GM20000 (cell line): ENCODE measurements at regions not wholly inside any gene's neighbourhood (a gene's known extent, or its start where the extent isn't known, plus 50 kb on each side); places are given as distances from the start of the nearest gene placed in this dataset.

Source experiments
- DNase-seq: peaks from one replicate; pipeline ENCODE4 v3.0.0; 2012; ENCODE audit warnings: low spot score
- TF ChIP-seq, protein P1 (sequence below): IDR thresholded peaks from 2 replicates; pipeline ENCODE4 v1.5.1; 2012; ENCODE audit warnings: mild to moderate bottlenecking, control low read depth; ENCODE audit errors: extremely low read depth, missing control alignments

DNA sequence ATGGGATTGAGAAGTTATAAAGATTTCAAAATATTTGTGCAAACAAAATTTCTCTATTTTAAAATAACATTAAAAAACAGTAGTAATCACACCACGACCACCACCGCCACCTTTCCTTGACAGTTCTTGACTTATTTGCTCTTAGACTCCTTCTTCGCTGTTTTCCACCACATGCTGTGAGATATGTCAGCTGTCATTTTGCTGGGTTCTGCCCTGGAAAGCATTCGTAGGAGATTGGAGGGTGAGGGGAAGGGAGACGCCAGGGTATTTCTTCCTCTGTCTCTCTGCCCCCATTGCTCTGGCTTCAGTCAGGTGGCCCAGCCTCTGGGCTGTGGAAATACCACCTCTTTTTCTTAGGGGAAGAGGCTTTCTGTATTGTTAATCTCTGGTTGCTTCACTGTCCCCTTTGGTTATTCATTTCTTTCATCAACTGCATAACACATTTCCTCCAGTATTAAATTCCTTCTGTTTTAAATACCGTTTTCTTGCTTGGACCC, 186.2 kb downstream of the NEDD1 start:
- TF ChIP-seq, protein P1, sequence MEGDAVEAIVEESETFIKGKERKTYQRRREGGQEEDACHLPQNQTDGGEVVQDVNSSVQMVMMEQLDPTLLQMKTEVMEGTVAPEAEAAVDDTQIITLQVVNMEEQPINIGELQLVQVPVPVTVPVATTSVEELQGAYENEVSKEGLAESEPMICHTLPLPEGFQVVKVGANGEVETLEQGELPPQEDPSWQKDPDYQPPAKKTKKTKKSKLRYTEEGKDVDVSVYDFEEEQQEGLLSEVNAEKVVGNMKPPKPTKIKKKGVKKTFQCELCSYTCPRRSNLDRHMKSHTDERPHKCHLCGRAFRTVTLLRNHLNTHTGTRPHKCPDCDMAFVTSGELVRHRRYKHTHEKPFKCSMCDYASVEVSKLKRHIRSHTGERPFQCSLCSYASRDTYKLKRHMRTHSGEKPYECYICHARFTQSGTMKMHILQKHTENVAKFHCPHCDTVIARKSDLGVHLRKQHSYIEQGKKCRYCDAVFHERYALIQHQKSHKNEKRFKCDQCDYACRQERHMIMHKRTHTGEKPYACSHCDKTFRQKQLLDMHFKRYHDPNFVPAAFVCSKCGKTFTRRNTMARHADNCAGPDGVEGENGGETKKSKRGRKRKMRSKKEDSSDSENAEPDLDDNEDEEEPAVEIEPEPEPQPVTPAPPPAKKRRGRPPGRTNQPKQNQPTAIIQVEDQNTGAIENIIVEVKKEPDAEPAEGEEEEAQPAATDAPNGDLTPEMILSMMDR = no peak
- DNase-seq = no peak

DNA sequence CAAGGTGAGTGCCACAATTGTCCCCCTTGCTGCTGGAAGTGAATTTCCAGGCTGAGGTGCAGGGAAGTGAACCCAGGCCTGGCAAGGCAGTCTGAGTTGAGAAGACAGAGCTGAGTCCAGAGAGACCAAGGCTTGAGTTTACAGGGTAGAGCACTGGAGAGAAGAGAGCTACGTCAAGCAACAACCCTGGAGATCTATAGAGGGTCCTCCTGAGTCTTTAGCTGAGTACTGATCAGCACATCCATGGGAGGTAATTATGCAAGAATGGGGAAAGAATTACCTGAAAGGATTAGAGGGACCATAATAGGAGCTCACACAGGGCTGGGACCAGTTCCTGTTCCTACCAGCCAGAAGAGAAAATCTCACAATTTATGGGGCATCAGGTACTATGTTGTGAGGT, 190.7 kb downstream of the NEDD1 start:
- DNase-seq = no peak
- TF ChIP-seq, protein P1 = no peak

DNA sequence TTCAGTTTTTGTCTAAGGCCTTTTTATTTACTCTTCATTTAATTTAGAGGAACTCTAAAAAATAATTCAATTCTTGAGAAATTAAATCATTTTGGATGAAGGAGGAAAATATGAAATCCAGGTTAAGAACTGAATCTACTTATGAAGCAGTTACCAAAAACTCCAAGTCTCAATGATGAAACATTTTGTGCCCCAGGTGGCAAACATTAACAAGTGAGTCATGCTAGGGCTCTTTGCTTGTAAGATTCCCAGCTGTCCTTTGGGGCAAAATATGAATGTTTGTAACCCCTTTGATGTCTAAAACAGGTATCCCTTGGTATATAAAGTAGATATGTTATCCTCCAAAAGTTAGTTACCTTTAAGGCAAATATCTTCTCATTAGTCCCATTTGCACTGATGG, 202.4 kb downstream of the NEDD1 start:
- no peak for DNase-seq
- TF ChIP-seq, protein P1 = no peak

DNA sequence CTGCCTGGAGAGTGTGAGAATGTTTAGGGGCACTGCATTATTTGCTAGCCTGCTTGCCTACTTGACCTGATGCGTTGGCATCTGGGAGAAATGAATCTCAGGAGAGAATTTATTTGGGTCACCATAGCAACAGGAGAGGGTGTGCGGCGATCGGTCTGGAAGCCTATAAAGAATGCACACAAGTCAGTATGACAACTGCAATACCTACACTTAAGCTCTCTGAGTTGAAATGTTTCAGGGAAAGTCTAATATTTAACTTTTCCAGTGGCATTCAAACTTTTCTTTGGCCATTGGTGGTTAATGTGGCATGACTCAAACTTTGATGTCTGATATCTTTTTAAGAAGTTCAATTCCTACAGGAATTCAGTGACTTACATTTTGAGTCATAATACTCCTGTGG, 205.1 kb downstream of the NEDD1 start:
- no peak for DNase-seq
- TF ChIP-seq, protein P1 = no peak

DNA sequence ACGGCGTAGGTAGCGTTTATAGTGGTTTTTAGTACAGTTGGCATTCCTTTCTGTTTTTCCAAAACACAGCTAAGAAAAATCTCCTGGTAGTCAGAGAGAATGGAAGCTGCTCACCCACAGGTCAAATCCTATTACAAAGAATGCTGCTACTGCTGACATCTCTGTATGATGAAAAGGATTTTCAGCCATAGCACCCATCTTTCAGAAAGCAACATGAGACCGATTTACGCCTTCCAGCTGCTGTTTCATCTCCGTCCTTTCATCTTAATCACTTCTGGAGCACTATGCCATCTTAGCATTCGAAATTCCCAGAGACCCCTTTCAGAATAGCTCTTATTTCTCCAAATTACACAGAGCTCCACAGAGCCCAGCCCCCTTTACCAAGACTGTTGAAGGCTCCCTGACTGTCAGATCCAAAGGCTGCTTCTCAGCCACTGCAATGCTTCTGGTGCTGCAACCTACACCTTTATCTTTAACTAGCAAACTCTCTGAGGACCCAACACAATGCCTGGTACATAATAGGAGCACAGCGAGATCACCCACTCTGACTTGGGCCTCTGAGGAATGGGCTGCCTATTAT, 211.8 kb downstream of the NEDD1 start:
- TF ChIP-seq, protein P1 = no peak
- no peak for DNase-seq

DNA sequence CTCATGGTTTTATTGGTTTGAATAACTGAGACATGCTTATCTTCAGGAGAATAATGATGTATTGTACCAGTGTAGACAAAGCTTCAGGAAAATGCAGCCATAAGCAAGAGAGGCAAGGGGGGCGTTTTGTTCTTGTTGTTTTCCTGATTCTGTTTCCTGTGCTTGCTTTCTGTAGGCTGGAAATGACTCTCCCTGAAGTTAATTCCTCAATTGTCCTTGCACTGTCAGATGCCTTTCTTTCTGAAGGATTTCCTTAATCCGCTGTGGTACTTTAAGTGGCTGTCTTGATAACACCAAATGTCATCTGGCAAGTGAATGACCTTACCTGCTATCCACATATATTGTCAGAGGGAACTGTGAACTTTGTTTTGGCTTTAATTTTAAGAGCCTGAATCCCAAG, 220.0 kb downstream of the NEDD1 start:
- TF ChIP-seq, protein P1 = no peak
- no peak for DNase-seq

DNA sequence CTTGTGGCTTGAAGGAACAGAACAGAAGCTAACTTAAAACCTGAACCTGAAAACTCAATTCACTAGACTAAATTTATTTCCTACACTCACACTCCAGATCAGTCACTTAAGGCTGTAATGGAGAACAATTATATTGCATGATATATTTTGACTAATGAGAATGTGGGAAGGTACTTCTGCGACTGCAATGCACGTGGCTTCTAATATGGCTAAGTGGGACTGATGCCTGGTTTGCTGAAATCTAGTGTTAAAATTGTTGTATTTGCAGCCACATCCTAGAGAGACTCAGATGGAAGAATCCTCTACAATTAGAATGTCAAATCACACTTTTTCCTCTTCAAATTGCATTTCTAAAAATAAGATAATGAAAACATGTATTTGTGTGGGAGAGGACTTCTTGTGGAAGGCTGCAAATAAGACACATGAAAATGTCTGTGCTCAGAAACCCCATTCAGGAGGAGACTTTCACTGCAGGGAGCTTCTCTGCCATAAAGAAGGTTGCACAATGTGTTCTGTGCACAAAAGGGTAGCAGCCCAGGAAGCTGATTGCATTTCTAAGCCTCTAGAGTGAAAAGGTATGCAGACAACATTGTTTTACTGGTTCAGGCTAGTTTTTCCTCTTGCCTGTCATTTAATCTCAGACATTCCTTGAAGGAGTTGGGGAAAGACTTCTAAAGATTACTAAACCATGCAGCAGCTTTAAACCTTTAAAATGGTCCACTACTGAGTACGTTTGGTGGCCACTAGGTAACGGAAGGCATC, 224.3 kb downstream of the NEDD1 start:
- DNase-seq = no peak
- TF ChIP-seq, protein P1 = no peak
